ENCODE measurements at regions not wholly inside any gene's neighbourhood (a gene's known extent, or its start where the extent isn't known, plus 50 kb on each side); places are given as distances from the start of the nearest gene placed in this dataset.

DNA sequence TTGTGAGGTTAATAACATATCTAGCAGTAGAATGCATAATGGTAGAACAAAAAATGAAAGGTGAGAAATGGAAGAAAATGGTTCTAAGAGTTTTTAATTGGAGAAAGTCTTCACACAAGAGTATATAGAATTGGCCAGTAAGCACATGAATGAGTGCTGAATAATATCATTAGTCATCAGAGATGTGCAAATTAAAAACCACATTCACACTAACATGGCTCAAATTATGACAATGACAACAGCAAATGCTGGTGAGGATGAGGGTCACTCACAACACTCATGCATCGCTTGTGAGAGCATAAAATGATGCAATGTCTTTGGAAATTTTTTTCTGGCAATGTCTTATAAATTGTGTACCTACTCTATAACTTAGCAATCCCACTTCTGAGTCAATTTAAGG lies 1355.4 kb upstream of the ACVR2A start:
- Histone ChIP-seq H2AFZ (ENCODE audit: low read depth, low read length, poor library complexity, severe bottlenecking) (no peak overlapping the region), H3K4me1 (ENCODE audit: control insufficient read depth in 1 of 2, insufficient read depth in 2 of 2, low read length in 2 of 2) (no peaks in the 10 kb centered on the region), H3K27ac (ENCODE audit: low read depth, low read length) (no peak overlapping the region), H3K79me2 (ENCODE audit: insufficient read depth, low read length) (no peaks in the 10 kb centered on the region), H4K20me1 (ENCODE audit: insufficient read depth) (no peaks in the 10 kb centered on the region), H3K27me3 (ENCODE audit: insufficient read depth, low read length) (no peaks in the 10 kb centered on the region), H3K9me2 (ENCODE audit: insufficient read depth) (no peaks in the 10 kb centered on the region), H3K36me3 (ENCODE audit: control insufficient read depth in 1 of 2, insufficient read depth in 2 of 2, low read length in 2 of 2) (no peaks in the 10 kb centered on the region), H3K4me3 (replicated peaks in 1 of 2; ENCODE audit: low read depth in 1 of 2, low read length in 2 of 2) (no peak overlapping the region), H3K4me2 (ENCODE audit: low read length) (no peak overlapping the region), H3K9ac (ENCODE audit: low read length) (no peak overlapping the region), H3K9me3 (ENCODE audit: control insufficient read depth in 1 of 2, insufficient read depth in 1 of 2, low read depth in 1 of 2, low read length in 2 of 2) (no peaks in the 10 kb centered on the region)
- POLR2A ChIA-PET = no interaction called here
- DNase-seq (ENCODE audit: low read depth, low spot score) (no peak), ATAC-seq (no peak)
- CTCF ChIA-PET = no interaction called here
- no TSS peak for BruUV-seq (replicated peaks)
- RAD21 ChIA-PET (ENCODE audit: low non-redundant PET in 1 of 2, low total read pairs in 2 of 2, uncharacterized antibody in 2 of 2, unreplicated experiment in 2 of 2) = no interaction called here
- TF ChIP-seq POLR2AphosphoS5 (IDR thresholded peaks at IDR 0.05; ENCODE audit: low read depth, low read length) = no peak
- TF ChIP-seq SIN3A (IDR thresholded peaks at IDR 0.05; ENCODE audit: low read depth) = no peak
- TF ChIP-seq, protein P1, sequence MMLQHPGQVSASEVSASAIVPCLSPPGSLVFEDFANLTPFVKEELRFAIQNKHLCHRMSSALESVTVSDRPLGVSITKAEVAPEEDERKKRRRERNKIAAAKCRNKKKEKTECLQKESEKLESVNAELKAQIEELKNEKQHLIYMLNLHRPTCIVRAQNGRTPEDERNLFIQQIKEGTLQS (IDR thresholded peaks at IDR 0.05) = no peak
- no peak for TF ChIP-seq ELF1 (IDR thresholded peaks at IDR 0.05; ENCODE audit: borderline replicate concordance, low read depth)
- TF ChIP-seq RAD21 (IDR thresholded peaks at IDR 0.05; ENCODE audit: low read depth) = no peak
- TF ChIP-seq FOSL1 (IDR thresholded peaks at IDR 0.05; ENCODE audit: low read depth) = no peak
- no peak for TF ChIP-seq EZH2phosphoT487 (IDR thresholded peaks at IDR 0.05; ENCODE audit: borderline replicate concordance)
- no peak for TF ChIP-seq CEBPB (IDR thresholded peaks at IDR 0.05; ENCODE audit: low read depth)
- TF ChIP-seq JUND (IDR thresholded peaks at IDR 0.05) = no peak
- no peak for TF ChIP-seq REST (IDR thresholded peaks at IDR 0.05; ENCODE audit: low read depth)
- TF ChIP-seq TCF7L2 (IDR thresholded peaks at IDR 0.05; ENCODE audit: borderline replicate concordance, extremely low read depth, insufficient read depth, insufficient read length) = no peak
- no peak for TF ChIP-seq CBX3 (IDR thresholded peaks at IDR 0.05; ENCODE audit: low read depth)
- TF ChIP-seq EZH2 (IDR thresholded peaks at IDR 0.05) = no peak
- TF ChIP-seq SP1 (IDR thresholded peaks at IDR 0.05; ENCODE audit: low read depth) = no peak
- TF ChIP-seq SRF (IDR thresholded peaks at IDR 0.05; ENCODE audit: low read depth) = no peak
- no peak for TF ChIP-seq EGR1 (IDR thresholded peaks at IDR 0.05; ENCODE audit: low read depth)
- intact Hi-C loops (cut with micrococcal nuclease) = no loop called here
